SJCRH30 (cell line): ENCODE measurements at regions not wholly inside any gene's neighbourhood (a gene's known extent, or its start where the extent isn't known, plus 50 kb on each side); places are given as distances from the start of the nearest gene placed in this dataset.
"Not testable (repeated sequence)": the region's sequence is repeated elsewhere in the genome, so short reads cannot be mapped to it uniquely, and the experiment has no call there.

Experiments
- DNase-seq, 2 experiments: peaks; one replicate each; pipeline ENCODE4 v3.0.0-alpha.2; 2015 to 2020
- H3K27ac ChIP-seq: fragments of 250-450 bp; sonication (Bioruptor Pico); 2 replicates; pipeline ENCODE4 v1.5.1; 2020; ENCODE audit warnings: mild to moderate bottlenecking, moderate library complexity
- H3K27me3 ChIP-seq: fragments of 250-450 bp; sonication (Bioruptor Pico); 2 replicates; pipeline ENCODE4 v1.5.1; 2020; ENCODE audit warnings: mild to moderate bottlenecking, moderate library complexity
- H3K36me3 ChIP-seq: fragments of 250-450 bp; sonication (Bioruptor Pico); 2 replicates; pipeline ENCODE4 v1.5.1; 2020; ENCODE audit warnings: mild to moderate bottlenecking, moderate library complexity
- H3K4me1 ChIP-seq: fragments of 250-450 bp; sonication (Bioruptor Pico); 2 replicates; pipeline ENCODE4 v1.5.1; 2020; ENCODE audit warnings: mild to moderate bottlenecking, moderate library complexity
- H3K4me3 ChIP-seq: fragments of 250-450 bp; sonication (Bioruptor Pico); 2 replicates; pipeline ENCODE4 v1.5.1; 2020; ENCODE audit warnings: mild to moderate bottlenecking, moderate library complexity
- H3K9me3 ChIP-seq: fragments of 250-450 bp; sonication (Bioruptor Pico); replicated peaks from 2 replicates; pipeline ENCODE4 v1.5.1; 2020; ENCODE audit warnings: mild to moderate bottlenecking, moderate library complexity

DNA sequence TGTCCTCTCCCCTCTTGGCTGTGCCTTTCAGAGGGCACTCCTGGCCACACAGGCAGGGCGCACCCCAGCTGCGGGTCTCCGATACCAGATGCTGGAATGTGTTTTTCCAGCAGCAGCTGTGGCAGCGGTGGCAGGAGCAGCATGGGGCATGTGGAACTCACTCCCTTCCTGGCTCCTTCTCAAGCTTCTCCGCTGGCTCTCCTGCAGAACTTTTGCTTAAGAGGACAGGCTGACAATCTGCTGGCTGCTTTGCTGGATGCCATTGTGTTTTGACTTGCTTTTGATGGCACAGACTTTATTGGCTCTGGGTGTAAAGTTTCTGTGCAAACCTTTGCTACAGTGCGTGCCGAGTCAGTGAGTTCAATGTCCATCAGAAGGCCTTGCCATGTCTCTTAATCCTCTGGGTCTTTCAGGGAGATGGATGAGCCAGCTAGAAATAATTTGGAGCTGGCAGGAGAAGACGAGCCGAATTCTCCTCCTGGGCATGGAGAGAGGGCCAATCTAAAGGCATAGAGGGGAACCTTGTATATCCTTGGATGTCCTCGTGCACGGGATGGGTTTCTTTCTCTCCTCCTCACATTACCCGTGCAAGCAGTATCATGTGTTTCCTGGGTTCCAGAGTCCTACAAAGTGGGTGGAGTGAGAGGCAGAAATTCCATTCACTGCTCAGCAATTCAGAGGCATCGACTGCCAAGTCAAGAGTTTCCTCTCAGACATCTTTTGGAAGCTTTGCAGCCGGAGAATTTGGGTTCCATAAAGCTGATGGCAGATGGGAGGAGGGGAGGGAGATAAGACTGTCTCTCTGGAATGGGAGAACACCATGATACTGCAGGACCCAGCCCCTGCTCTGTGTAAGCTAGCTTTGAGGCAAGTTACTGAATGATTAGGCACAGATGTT is 231.2 kb downstream of the FGF9 start:
- no peak for DNase-seq
- Histone ChIP-seq H3K9me3 (no peaks in the 10 kb centered on the region), H3K4me1 (no peaks in the 10 kb centered on the region), H3K27me3 (no peaks in the 10 kb centered on the region; the same call in 1 of the 2 replicates), H3K4me3 (no peak overlapping the region), H3K27ac (no peak overlapping the region), H3K36me3 (no peaks in the 10 kb centered on the region)

DNA sequence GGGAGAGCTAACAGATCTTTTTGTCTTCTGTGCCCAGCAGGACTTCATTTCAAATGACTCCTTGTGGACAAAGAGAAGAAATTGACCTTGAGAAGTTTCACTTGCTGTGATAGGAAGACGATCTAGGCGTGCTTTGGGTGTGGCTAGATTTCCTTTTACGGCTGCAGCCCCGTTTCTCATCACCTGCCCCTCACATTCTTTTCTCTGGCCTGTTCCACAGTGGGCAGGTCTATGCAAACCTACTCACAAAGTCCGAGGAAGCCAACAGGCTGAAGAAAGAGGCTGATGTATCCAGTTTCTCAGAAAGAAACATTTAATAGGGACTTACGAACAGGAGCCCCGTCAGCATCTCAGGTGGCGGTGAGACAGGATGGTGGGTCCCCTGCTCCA is 231.8 kb downstream of the FGF9 start:
- no peak overlapping the region for H3K27ac ChIP-seq
- H3K9me3 ChIP-seq: no peaks in the 10 kb centered on the region
- no peaks in the 10 kb centered on the region for H3K4me1 ChIP-seq
- H3K4me3 ChIP-seq: no peak overlapping the region
- H3K36me3 ChIP-seq: no peaks in the 10 kb centered on the region
- DNase-seq: no peak
- no peaks in the 10 kb centered on the region; the same call in 1 of the 2 replicates for H3K27me3 ChIP-seq

DNA sequence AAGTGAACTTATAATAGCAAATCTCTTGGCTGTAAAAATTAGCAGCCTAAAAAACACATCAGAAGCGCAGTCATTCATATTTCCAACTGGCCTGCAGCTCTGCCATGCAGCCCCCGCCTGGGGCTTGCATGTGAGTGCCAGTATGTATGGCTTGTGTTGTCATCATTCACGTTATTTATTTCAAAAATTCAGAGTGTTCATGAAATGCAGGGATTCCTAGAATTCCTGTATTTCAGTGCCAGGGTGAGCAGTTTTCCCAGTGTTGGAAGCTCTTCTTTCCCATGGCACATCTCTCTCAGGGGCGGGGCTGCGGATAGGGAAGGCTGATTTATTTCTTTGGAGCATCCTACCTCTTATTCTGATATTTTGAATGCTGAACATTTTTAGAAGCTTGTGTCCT is 234.6 kb downstream of the FGF9 start:
- H3K27me3 ChIP-seq: no peaks in the 10 kb centered on the region; the same call in 1 of the 2 replicates
- H3K36me3 ChIP-seq: no peaks in the 10 kb centered on the region
- H3K27ac ChIP-seq: no peak overlapping the region
- H3K4me3 ChIP-seq: no peak overlapping the region
- no peaks in the 10 kb centered on the region for H3K9me3 ChIP-seq
- H3K4me1 ChIP-seq: no peaks in the 10 kb centered on the region
- DNase-seq: no peak

DNA sequence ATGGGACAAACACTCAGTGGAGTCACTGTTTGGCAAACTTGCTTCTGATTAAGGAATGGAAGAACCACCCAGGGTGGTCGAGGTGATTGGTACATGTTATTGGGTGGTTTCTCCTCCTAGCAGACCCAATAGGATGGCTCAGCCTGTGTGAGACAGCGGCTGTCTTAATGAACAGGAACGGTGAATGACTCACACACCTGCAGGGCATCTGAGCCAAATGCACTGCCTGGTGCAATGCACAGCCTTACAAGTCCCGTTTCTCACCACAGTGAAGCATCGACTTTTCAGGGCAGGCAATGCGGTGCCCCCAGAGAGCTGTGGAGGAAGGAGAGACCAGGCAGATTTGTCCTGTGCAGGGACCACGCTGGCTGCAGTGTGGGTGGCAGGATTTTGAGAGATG is 238.5 kb downstream of the FGF9 start:
- no peak for DNase-seq
- no peaks in the 10 kb centered on the region for H3K4me1 ChIP-seq
- no peak overlapping the region for H3K4me3 ChIP-seq
- no peaks in the 10 kb centered on the region for H3K36me3 ChIP-seq
- no peaks in the 10 kb centered on the region for H3K27me3 ChIP-seq
- no peak overlapping the region for H3K27ac ChIP-seq
- H3K9me3 ChIP-seq: no peaks in the 10 kb centered on the region

DNA sequence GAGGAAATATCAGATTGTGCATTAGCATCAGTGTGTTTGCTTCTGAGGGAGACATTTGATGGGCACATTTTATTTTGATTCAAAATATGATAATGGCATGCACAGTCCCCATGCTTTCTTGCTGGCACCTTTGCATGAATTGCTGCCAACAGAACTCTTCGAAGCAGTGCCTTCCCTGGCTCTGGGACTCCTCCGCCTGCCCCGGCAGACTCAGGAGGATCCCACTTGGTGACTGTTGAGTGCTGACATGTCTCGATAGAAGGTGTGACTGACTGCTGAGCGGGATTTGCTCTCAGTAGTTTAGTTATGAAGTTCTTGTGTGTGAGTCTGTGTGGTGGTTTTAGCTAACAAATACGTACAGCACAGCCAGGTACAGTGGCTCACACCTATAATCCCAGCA is 239.7 kb downstream of the FGF9 start:
- no peaks in the 10 kb centered on the region for H3K36me3 ChIP-seq
- no peak overlapping the region for H3K4me3 ChIP-seq
- no peaks in the 10 kb centered on the region for H3K9me3 ChIP-seq
- H3K4me1 ChIP-seq: no peaks in the 10 kb centered on the region
- H3K27me3 ChIP-seq: no peaks in the 10 kb centered on the region
- no peak overlapping the region for H3K27ac ChIP-seq
- no peak for DNase-seq

DNA sequence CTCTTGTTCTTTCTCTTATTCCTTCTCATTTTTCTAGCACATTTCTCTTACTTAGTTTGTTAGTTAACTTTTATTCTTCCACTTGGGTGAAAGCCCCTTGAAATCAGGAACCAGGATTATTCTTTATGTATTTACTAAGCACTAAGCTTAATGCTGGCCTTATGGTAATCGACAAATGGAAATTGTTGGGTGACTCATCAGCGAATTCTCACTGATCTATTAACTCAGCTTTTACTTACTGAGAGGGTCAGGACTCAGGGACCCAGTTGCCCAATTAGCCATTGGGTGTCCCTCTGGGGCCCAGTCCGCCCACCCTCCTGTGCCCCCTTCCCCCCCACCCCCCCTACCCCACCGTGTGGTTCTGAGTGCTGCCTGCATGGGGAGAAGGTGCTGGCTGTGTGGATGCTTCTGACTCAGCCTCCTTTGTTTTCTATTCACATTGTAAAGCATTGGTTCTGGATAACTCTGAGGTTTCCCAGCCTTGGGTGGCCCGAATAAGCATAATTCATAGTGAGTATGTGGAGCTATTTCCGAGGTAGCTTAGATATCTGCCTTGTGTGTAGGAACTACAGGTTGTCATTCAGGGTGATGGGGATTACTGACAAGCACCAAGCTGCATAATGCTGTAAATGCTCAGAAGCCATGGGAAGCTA is 240.9 kb downstream of the FGF9 start:
- no peaks in the 10 kb centered on the region for H3K9me3 ChIP-seq
- DNase-seq: no peak
- H3K36me3 ChIP-seq: no peaks in the 10 kb centered on the region
- H3K4me1 ChIP-seq: no peaks in the 10 kb centered on the region
- H3K27ac ChIP-seq: no peak overlapping the region
- H3K27me3 ChIP-seq: no peaks in the 10 kb centered on the region
- no peak overlapping the region for H3K4me3 ChIP-seq

DNA sequence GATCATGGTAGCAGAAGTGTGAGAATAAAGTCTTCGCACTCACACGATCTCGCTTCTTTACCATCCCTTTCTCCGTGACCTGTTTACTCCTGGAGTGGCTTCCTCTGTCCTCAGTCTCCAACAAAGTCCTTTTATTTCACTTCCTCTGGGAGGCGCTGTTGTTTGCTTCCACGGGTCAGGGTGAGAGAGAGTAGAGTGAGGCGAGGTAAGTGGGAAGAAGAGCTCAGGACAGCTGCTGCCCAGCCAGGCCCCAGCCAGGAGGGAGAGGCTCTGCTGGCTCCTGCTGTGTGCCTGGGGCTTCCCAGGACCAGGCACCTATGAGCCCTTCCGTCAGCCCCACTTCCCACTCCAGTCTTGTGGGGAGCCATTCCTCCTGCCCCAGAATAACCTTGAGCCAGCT is 242.1 kb downstream of the FGF9 start:
- peak; percentile 19 to 42 for DNase-seq

DNA sequence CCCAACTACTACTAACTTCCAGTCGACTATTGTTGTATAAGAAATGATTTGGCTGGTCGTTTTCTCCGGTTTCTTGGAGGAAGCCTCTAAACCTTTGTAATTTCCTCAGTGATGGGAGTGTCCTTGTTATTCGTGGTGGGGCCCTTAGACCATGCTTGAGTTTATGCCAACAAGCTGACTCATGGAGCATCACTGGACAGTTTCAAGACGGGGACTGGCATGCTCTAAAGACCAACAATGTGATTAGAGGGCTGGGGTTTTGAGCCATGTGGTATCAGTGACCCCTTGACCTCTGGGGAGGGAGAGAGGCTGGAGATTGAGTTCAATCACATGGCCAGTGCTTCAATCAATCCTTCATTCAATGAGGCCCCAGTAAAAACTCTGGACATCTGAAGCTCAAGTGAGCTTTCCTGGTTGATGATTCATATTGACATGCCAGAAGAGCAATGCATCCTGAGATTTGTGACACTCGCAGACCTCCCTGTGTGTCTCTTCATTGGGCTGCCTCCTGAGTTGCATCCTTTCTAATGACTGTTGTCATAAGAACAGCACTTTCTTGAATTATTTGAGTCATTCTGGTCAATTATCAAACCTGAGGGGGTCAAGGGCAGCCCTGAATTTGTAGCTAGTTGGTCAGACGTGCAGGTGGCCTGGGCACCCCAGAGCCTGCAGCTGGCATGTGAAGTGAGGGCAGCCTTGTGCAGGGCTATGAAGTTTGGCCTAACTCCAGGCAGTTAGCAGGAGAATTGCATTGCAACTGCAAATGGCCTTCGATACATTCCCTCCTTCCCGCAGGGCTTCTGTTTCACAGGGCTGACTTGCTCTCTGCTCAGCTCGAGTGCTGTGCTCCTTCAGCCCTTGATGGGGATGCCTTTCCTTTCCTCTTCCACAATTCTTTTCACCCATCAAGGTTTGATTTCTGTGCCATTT is 246.5 kb downstream of the FGF9 start:
- Histone ChIP-seq H3K9me3 (no peaks in the 10 kb centered on the region), H3K4me3 (no peak overlapping the region), H3K36me3 (no peaks in the 10 kb centered on the region), H3K4me1 (no peaks in the 10 kb centered on the region), H3K27ac (no peak overlapping the region), H3K27me3 (no peaks in the 10 kb centered on the region)
- DNase-seq: no peak

More for the DNA sequence above, 242.1 kb downstream of the FGF9 start:
- Histone ChIP-seq H3K27me3 (no peaks in the 10 kb centered on the region), H3K9me3 (no peaks in the 10 kb centered on the region), H3K4me1 (no peaks in the 10 kb centered on the region), H3K4me3 (no peak overlapping the region), H3K36me3 (no peaks in the 10 kb centered on the region), H3K27ac (no peak overlapping the region)

DNA sequence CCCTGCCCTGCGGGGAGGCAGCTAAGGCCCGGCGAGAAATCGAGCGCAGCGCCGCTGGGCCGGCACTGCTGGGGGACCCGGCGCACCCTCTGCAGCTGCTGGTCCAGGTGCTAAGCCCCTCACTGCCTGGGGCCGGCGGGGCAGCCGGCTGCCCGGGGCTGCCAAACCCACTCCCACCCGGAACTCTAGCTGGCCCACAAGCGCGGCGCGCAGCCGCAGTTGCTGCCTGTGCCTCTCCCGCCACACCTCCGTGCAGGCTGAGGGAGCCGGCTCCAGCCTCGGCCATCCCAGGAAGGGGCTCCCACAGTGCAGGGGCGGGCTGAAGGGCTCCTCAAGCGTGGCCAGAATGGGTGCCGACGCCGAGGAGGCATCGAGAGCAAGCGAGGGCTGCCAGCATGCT is 249.9 kb downstream of the FGF9 start:
- not testable (repeated sequence) for H3K36me3 ChIP-seq, DNase-seq, H3K27ac ChIP-seq, H3K4me1 ChIP-seq, H3K4me3 ChIP-seq, H3K27me3 ChIP-seq, H3K9me3 ChIP-seq

DNA sequence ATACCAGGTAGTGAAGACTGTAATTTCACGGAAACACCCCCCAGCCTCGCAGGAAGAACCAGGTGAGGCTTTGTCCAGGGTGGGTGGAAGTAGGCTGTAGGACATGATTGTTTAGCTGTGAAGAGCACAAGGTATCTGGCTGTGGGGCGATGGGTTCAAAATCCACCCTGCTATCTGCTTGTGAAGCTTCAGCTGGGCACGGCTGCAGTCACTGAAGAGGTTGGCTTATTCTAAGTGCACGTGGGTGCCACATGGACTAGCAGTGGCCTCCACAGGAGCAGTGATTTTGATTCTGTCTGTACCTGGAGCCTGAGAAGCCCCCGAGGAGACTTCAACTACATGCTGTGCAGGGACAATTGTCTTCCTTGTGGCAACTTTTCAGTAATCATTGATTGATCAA is 254.1 kb downstream of the FGF9 start:
- no peaks in the 10 kb centered on the region for H3K27me3 ChIP-seq
- H3K4me3 ChIP-seq: no peak overlapping the region
- H3K36me3 ChIP-seq: no peaks in the 10 kb centered on the region
- no peaks in the 10 kb centered on the region for H3K4me1 ChIP-seq
- H3K9me3 ChIP-seq: no peaks in the 10 kb centered on the region
- no peak overlapping the region for H3K27ac ChIP-seq
- DNase-seq: no peak

DNA sequence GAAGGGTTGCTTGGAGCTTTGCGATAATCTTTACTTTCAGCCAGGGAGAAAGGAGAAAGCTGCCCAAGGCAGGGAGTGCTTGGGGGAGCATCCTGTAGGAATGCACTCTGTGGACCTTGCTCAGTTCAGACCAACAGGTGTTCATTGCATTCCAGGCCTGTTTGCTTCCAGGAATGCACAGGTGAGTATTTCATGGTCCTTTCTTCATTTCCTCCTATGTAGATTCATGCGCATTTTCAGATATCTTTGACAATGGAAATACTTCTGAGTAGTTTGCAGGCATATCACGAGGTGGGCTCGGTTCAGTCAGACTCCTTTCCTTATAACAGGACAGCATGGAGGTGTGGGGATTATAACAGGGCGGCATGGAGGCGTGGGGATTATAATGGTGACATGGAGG is 254.8 kb downstream of the FGF9 start:
- Histone ChIP-seq H3K27ac (no peak overlapping the region), H3K9me3 (no peaks in the 10 kb centered on the region), H3K4me3 (no peak overlapping the region), H3K4me1 (no peaks in the 10 kb centered on the region), H3K27me3 (no peaks in the 10 kb centered on the region), H3K36me3 (no peaks in the 10 kb centered on the region)
- DNase-seq: no peak

DNA sequence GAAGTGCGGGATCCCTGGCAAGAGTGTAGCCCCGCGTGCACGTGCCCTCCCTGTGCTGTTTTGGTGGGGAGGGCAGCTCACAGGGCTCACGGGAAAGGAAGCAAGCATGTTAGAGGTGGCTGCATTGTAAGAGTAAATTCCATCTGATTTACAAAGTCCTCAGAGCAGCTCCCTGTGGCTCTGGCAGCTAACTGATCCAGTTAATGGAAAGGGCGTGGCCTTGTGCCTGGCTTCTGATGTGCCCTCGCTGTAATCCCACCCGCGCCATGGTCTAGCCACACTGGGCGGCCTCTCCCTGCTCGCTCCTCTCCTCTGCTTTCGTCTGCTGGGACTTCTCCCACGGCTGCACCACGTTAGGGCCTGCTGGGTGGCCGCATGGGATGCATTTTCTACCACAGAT is 258.5 kb downstream of the FGF9 start:
- no peaks in the 10 kb centered on the region for H3K9me3 ChIP-seq
- no peaks in the 10 kb centered on the region for H3K4me1 ChIP-seq
- no peak overlapping the region for H3K27ac ChIP-seq
- H3K36me3 ChIP-seq: no peaks in the 10 kb centered on the region
- 0 out of 2 replicates have a peak, but pooled peaks cover 4% of the 10 kb centered on the region for H3K27me3 ChIP-seq
- no peak overlapping the region for H3K4me3 ChIP-seq
- DNase-seq: no peak

DNA sequence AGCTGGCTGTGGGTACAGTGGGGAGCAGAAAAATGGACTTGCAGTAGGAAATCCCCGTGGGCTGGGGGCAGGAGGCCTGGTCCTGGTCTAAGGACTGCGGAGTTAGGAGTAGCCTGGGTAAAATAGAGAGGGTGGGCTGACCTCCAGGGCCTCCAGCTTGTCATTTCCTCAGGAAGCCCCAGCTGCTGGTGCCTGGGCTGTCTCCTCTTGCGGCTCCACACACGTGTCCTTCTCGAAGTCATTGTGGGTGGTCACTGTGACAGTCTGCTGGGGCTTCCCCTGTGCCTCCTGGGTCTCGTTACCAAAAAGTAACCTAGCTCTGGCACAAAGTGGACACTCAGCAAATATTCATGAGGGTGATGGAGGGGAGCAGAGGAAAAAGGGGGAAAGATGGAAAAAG is 259.7 kb downstream of the FGF9 start:
- Histone ChIP-seq H3K9me3 (no peaks in the 10 kb centered on the region), H3K27me3 (0 out of 2 replicates have a peak, but pooled peaks cover 4% of the 10 kb centered on the region), H3K4me3 (no peak overlapping the region), H3K36me3 (no peaks in the 10 kb centered on the region), H3K27ac (no peak overlapping the region), H3K4me1 (no peaks in the 10 kb centered on the region)
- no peak for DNase-seq

DNA sequence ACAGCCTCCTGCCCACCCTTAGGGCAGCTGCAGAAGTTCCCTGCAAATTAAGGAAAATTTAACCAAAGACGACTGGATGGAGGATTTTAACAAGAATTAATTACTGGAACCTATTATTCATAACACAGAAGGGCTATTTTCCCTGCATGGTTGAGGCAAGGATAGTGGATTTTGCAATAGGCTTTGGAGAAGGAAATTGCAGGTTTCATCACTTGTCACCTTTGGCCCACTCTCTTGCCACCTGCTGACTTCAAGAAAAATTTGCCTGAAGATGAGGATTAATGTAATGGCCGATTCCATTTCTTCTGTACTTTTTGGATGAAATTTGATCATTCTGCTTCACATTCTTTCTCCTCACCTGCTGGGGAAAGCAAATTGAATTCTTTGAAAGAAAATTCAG is 261.7 kb downstream of the FGF9 start:
- Histone ChIP-seq H3K4me1 (no peaks in the 10 kb centered on the region), H3K36me3 (no peaks in the 10 kb centered on the region), H3K4me3 (no peak overlapping the region), H3K9me3 (no peaks in the 10 kb centered on the region), H3K27ac (no peak overlapping the region), H3K27me3 (0 out of 2 replicates have a peak, but pooled peaks cover 4% of the 10 kb centered on the region)
- DNase-seq: no peak

DNA sequence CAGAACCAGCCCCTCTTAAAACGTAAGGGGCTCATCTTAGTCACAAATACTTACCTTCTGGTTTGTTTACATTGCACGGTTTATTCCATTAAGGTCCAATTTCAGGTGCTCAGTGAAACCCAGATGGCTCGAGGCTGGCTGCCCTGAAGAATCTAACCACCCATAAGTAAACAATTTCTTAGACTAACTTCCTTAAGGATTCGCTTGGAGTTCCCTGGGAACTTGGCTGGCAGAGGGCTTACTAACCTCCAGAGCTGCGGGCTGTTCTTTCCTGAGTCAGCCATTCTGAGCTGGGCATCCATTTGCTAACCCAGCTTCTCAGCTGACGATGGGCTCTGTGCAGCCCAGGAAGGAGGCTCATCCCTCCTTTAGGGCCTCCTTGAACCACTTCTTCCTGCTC is 262.1 kb downstream of the FGF9 start:
- no peak for DNase-seq

More for the DNA sequence above, 262.1 kb downstream of the FGF9 start:
- no peaks in the 10 kb centered on the region for H3K36me3 ChIP-seq
- no peak overlapping the region for H3K27ac ChIP-seq
- H3K27me3 ChIP-seq: 0 out of 2 replicates have a peak, but pooled peaks cover 4% of the 10 kb centered on the region
- no peaks in the 10 kb centered on the region for H3K4me1 ChIP-seq
- no peaks in the 10 kb centered on the region for H3K9me3 ChIP-seq
- H3K4me3 ChIP-seq: no peak overlapping the region
